RWPE1 (cell line): ENCODE measurements at regions not wholly inside any gene's neighbourhood (a gene's known extent, or its start where the extent isn't known, plus 50 kb on each side); places are given as distances from the start of the nearest gene placed in this dataset.

Experiments
- CTCF ChIA-PET: fragments of 350-600 bp; sonication (Branson Sonifier 250); formaldehyde crosslinking; extraction: SDS; loops from one replicate; lab custom pipeline; 2021; lab: Yijun Ruan, JAX
- POLR2A ChIA-PET: fragments of 400-600 bp; formaldehyde crosslinking; extraction: SDS; loops from one replicate; lab custom pipeline; 2020; ENCODE audit warnings: antibody characterized with exemption; ENCODE audit not compliant: low non-redundant PET; lab: Yijun Ruan, JAX
- DNase-seq: peaks from one replicate; pipeline ENCODE4 v3.0.0; 2012; ENCODE audit warnings: low spot score
- H3K27ac ChIP-seq: fragments of 450-650 bp; 2 replicates; pipeline ENCODE4 v1.5.1; 2017
- TF ChIP-seq, protein P1 (sequence below): fragments of 450-650 bp; conservative IDR thresholded peaks from 2 replicates; pipeline ENCODE4 v1.5.1; 2017; ENCODE audit warnings: low read depth, mild to moderate bottlenecking

DNA sequence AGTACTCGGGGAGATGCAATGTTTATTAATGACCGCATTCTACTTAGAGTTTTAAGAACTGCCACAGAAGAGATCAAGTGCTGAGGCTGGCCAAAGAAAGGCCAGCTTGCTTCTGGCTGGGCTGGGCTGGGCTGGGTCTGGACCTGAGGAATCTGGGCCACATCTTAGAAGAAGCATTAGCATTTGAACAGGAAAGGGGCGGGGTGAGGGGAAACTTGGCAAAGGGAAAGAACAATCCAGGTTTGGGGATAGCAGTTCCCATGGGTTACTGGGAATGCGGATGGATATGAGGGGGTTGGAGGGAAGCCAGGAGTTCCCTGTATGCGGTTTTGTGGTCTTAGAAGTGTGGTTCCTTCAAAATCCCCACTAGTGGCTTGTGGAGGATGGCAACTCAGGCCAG, 83.3 kb downstream of the CLDN34 start:
- DNase-seq, result no peak
- POLR2A ChIA-PET, result no interaction called here
- no peak overlapping the region for H3K27ac ChIP-seq
- CTCF ChIA-PET, result no interaction called here
- TF ChIP-seq, protein P1, sequence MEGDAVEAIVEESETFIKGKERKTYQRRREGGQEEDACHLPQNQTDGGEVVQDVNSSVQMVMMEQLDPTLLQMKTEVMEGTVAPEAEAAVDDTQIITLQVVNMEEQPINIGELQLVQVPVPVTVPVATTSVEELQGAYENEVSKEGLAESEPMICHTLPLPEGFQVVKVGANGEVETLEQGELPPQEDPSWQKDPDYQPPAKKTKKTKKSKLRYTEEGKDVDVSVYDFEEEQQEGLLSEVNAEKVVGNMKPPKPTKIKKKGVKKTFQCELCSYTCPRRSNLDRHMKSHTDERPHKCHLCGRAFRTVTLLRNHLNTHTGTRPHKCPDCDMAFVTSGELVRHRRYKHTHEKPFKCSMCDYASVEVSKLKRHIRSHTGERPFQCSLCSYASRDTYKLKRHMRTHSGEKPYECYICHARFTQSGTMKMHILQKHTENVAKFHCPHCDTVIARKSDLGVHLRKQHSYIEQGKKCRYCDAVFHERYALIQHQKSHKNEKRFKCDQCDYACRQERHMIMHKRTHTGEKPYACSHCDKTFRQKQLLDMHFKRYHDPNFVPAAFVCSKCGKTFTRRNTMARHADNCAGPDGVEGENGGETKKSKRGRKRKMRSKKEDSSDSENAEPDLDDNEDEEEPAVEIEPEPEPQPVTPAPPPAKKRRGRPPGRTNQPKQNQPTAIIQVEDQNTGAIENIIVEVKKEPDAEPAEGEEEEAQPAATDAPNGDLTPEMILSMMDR, result no peak

DNA sequence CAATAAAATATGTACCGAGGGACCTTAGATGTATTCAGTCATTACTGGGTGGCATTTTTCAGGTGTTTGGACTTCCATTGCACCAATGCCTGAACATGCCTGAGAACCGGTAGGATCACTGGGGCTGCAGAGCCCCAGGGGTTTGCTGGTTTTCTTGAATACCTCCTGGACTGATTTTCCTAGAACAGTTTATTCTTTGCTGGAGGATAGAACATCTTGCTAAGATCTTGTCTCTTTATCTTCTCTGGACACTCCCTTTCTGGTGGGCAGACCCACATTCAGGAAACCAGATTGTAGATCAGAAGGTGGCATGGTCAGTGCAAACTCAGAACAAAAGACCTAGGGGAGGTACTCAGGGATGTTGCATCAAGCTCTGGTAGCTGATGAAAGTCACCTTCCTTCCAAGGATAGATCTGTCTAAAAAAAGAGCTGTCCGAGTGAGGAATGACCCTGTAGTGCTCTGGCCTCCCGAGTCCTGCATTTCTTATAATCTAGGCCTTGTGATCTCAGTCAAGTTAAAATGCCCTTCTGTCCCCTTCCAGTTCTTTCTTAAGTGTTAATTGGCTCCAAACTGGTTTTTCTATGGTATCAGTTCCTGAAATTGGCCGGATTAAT, 84.8 kb downstream of the CLDN34 start:
- no peak for DNase-seq
- TF ChIP-seq, protein P1, result no peak
- CTCF ChIA-PET, result no interaction called here
- POLR2A ChIA-PET, result no interaction called here
- no peak overlapping the region for H3K27ac ChIP-seq

DNA sequence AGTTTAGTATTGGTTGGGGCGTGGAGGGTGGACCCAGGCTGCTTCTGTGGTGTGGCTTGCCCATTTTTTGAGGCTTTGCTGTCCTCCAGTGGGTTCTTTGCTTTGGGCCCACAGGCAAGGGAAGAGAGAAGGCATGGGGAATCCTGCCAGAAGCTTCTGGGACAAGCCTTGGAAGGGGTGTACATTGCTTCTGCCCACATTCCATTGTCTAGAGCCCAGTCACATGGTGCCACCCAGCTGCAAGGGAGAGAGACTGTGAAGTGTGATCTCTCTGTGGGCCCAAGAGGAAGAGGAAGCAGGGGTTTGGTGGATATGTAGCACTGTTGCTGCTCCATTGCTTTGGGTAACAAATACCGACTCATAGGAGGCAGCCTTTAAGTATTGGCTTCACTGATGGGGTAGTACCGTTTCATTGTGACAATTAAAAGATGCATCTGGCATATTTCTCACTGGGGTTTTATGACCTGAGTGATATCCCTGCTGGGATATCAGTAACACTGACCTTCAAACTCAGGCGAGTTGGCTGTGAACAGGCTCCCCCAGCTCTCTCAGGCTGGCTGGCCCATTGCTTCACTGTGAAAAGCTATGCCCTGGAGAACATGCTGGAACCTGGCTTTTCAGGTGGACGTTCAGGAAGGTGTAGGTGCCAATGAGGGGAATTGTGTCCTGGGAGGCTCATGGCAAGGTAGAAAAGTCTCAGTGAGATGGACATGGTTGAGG, 85.9 kb downstream of the CLDN34 start:
- POLR2A ChIA-PET, result no interaction called here
- DNase-seq, result no peak
- no peak overlapping the region for H3K27ac ChIP-seq
- CTCF ChIA-PET, result no interaction called here
- TF ChIP-seq, protein P1, result no peak

DNA sequence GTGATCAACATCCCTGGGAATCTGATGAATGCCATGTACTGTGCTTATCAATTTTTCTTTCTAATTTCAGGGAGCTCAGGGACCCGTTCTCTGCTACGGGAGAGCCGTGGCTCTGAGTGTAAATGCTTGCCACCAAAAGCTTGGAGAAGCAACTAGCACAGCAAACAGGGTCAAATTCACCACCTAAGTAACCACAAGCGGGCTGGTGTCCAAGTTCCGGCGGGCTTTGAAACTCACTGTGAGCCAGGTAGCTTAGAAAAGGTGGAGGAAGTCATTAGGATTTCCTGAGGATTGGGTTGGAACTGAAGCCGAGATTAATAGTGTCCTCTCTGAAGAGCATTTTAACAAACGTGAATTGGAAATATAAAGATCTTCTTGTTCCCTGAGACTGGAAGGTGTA, 87.2 kb downstream of the CLDN34 start:
- DNase-seq, result no peak
- TF ChIP-seq, protein P1, result no peak
- ChIA-PET POLR2A (no interaction called here), CTCF (interaction anchor here (0.7 kb wide), 1 partner anchor 42 kb away, joined by 3 read pairs; no protein-coding TSS in a partner anchor)
- H3K27ac ChIP-seq, result no peak overlapping the region

DNA sequence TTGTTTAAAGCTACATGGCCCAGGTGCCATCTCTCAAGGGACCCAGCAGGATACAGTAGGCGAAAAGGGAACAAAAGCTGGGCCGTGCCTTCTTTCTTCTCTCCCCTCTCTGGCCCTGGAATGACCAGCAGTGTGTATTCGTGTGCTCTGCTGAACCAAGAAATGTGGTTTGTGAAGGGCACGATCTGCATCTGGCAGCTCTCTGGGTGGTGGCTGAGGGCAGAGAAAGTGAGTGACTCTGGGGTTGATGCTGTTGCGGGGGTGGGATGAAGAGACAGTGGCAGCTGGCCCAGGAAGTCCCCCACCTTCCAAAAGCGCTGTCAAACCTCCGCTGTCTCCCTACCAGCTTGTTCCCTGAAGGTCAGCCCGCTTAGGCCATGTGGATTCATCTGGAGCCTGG, 88.3 kb downstream of the CLDN34 start:
- TF ChIP-seq, protein P1, result no peak
- no peak for DNase-seq
- no peak overlapping the region for H3K27ac ChIP-seq
- ChIA-PET CTCF (interaction anchor here (0.7 kb wide), 1 partner anchor 65 kb away, joined by 3 read pairs; no protein-coding TSS in a partner anchor), POLR2A (no interaction called here)

DNA sequence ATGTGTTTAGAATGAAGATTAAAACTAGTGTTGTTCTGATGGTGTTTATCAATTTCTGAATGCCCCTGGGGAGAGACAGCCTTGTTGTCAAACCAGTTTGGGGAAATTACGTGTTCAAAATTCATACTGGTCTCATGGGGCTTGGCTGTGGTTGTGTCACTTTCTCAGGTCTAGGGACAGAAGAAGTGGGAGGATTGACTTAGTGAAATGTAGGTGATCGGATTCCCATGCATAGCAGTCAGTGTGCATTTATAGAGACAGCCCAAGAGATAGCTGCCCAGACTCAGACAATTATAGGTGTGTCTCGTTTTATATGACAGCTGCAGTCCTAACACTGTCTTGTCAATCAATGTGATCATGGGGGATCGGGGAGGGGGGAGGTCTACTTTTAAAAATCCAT, 94.4 kb upstream of the CLCN4 start:
- CTCF ChIA-PET, result no interaction called here
- POLR2A ChIA-PET, result no interaction called here
- H3K27ac ChIP-seq, result no peak overlapping the region
- TF ChIP-seq, protein P1, result no peak
- no peak for DNase-seq
